G401 (cell line): ENCODE measurements at regions not wholly inside any gene's neighbourhood (a gene's known extent, or its start where the extent isn't known, plus 50 kb on each side); places are given as distances from the start of the nearest gene placed in this dataset.
"Not testable (repeated sequence)": the region's sequence is repeated elsewhere in the genome, so short reads cannot be mapped to it uniquely, and the experiment has no call there.

ENCODE experiments used
- DNase-seq: peaks from one replicate; pipeline ENCODE4 v3.0.0-alpha.2; 2015; ENCODE audit warnings: low spot score
- in situ Hi-C: cut with HindIII; loops from 2 replicates; pipeline ENCODE4 v1.10.0; 2016; ENCODE audit warnings: low sequenced_read_pairs, mixed read lengths

DNA sequence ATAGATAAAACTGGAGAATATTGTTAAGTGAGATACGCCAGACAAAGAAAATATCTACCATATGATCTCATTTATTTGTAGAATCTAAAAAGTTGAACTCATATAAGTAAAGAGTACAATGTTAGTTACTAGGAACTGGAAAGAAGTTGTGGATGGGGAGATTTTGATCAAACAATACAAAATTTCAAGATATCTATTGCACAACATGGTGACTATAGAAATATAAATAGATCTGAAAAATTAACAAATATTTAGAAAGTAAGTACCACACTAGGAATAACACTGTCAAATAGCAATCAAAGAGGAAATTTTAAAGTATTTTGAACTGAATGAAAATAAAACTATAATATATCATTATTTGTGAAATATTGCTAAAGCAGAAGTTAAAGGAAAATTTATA, 437.2 kb downstream of the AASDHPPT start:
- no peak for DNase-seq
- in situ Hi-C loops: no loop called here

- in situ Hi-C loops: no loop called here
Observed at GRCh38 chr11:106517426-106517825, 440.0 kb downstream of the AASDHPPT start.

GRCh38 chr11:106520146-106520912, 442.9 kb downstream of the AASDHPPT start:
- in situ Hi-C loops: no loop called here

More at GRCh38 chr11:106517426-106517825, 440.0 kb downstream of the AASDHPPT start:
- no peak for DNase-seq

GRCh38 chr11:106520920-106521319, 443.5 kb downstream of the AASDHPPT start:
- DNase-seq: no peak
- in situ Hi-C loops: no loop called here

More at GRCh38 chr11:106520146-106520912, 442.9 kb downstream of the AASDHPPT start:
- DNase-seq: no peak

- DNase-seq: no peak
- in situ Hi-C loops: no loop called here
Observed at GRCh38 chr11:106523171-106523570, 445.7 kb downstream of the AASDHPPT start.

DNA sequence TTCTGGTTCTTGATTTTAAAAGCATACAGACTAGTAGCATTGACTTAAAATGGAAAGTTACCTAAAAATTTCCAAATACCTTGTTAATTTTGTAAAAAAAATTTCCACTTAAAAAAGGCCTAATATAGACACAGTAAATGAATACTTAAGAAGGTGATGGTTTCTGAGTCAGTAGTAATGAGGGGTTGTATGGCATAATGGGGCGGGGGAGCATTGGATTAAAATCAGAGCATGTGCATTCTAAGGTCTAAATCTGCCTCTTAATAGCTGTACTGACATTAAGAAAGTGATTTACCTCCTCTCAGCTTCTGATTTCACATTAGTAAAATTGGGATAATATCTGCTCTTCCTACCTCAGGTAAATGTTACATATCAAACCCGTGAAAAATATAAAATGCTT, 446.5 kb downstream of the AASDHPPT start:
- DNase-seq: no peak
- in situ Hi-C loops: no loop called here

DNA sequence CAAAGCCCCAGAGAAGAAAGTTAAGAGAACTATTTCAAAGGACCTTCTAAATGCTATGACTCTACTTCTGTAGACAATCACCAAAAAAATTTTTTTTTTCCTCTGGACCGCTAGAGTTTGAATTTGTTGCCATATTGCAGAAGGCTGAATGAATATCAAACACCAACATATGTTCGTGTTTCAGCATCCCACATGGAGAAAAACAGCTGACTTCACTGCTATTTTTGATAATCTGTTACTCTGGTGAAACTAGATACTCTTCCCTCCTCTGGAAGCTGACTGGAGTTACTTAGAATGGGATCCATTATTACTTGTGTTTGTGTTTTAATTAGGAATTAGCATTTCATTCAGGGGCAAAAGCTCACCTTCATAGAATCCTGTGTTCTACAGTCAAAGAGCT, 447.0 kb downstream of the AASDHPPT start:
- in situ Hi-C loops: no loop called here
- DNase-seq: peak; percentile 23

DNA sequence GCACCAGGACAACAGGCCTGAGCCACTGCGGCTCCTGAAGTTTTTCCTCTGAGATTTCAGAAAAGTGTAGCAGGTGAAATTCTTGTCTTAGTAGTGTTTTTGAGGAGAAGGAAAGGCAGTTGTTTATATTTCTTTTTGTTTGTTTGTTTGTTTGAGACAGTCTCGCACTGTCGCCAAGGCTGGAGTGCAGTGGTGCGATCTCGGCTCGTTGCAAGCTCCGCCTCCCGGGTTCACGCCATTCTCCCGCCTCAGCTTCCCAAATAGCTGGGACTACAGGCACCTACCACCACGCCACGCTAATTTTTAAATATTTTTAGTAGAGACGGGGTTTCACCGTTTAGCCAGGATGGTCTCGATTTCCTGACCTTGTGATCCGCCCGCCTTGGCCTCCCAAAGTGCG, 454.2 kb downstream of the AASDHPPT start:
- in situ Hi-C loops, DNase-seq: not testable (repeated sequence)

DNA sequence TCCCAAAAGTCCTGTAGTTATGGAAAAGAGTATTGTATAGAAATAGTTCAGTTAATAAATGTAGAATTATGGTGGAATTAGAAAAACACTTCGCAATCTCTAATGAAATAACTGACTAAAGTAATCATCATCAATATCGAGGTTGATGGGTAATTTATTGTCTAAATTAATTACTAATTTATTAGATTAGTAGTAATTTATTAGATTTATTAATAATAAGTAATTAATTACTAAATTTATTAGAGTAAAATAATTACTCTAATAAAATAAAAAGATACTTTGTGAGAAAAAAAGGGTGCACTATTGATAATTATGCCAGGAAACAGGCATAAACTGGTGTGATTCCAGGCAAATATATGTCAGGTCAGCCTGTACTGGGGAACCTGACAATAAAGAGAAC, 455.6 kb downstream of the AASDHPPT start:
- DNase-seq: no peak
- in situ Hi-C loops: no loop called here

GRCh38 chr11:106540001-106540400, 462.5 kb downstream of the AASDHPPT start:
- DNase-seq: no peak
- in situ Hi-C loops: no loop called here

GRCh38 chr11:106548406-106548805, 469.9 kb downstream of the GUCY1A2 start:
- in situ Hi-C loops: no loop called here
- no peak for DNase-seq

DNA sequence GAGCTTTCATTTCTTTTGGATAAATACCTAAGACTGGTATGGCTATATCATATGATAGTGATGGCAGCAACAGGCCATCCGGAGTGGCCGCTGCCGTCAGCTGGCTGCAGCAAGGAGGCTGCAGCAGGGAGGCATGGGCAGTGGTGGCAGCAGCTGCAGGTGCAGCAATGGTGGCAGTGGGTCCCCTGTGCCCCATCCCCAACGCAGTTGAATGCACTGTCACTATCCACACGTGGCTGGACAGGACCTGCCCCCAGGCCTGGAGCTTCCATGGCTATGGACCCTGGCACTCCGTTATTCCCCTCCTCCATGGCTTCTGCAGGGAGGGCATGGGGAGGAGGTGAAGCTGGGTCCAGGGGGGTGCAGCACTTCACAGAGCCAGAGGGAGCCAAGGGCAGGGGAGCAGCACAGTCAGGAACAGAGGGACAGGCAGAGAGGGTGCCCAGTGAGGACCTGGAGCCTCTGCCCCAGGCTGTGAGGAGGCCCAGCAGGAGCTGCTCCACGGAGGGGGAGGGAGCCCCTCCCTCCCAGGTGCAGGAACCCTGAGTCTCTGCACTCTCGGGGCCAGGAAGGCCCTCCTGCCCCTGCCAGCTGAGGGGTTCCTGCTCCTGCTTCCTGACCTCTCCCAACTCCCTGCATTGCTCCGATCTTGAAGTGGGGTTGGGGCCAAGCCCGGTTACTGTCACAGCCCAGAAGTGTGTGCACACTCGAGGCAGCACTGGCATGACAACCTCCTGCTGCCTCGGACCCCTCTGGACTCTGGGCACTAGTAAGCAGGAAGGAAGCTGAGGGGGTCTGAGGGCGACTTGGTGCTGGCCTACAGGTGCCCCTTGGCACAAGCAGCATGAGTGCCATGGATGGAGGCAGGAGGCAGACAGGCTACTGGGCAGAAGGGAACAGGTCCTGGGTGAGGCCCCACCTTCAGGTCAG, 466.3 kb downstream of the GUCY1A2 start:
- in situ Hi-C loops: no loop called here

DNA sequence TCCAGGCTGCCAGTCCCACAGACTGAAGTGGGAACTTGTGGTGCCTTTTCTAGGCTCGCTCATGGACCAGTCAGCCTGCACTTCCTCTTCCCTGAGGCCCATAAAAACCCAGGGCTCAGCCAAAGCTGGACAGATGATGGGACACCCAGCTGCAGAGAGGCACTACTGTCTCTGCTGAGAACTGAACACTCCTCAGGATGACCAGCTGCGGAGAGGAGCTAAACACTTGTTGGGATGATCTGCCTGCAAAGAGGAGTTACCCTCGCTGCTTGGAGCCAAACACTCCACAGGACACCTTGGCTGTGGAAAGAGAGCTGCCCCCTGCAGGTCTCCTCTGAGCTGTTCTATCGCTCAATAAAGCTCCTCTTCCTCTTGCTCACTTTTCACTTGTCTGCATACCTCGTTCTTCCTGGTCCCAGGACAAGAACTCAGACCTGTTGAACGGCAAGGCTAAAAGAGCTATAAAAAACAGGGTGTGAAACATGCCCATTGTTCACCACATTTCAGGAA, 465.5 kb downstream of the GUCY1A2 start:
- no peak for DNase-seq
- in situ Hi-C loops: no loop called here

More for the DNA sequence above, 466.3 kb downstream of the GUCY1A2 start:
- no peak for DNase-seq

DNA sequence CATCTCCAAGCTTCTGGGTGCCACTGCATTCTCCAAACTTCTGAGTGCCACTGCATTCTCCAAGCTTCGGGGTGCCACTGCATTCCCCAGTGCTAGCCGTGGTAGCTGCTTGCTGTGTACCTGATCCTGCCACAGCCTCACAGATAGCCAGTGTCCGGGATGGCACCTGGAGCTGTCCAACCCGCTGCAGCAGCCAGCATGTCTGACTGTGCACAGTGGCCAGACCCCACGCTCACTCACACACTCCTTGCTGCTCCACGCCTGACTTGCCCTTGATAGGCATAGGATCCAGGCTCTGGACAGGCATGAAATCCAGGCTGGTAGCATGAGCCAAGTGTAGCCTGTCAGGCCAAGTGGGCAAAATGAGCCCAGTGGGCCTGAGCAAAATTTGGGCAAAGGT, 465.0 kb downstream of the GUCY1A2 start:
- in situ Hi-C loops: no loop called here
- no peak for DNase-seq

DNA sequence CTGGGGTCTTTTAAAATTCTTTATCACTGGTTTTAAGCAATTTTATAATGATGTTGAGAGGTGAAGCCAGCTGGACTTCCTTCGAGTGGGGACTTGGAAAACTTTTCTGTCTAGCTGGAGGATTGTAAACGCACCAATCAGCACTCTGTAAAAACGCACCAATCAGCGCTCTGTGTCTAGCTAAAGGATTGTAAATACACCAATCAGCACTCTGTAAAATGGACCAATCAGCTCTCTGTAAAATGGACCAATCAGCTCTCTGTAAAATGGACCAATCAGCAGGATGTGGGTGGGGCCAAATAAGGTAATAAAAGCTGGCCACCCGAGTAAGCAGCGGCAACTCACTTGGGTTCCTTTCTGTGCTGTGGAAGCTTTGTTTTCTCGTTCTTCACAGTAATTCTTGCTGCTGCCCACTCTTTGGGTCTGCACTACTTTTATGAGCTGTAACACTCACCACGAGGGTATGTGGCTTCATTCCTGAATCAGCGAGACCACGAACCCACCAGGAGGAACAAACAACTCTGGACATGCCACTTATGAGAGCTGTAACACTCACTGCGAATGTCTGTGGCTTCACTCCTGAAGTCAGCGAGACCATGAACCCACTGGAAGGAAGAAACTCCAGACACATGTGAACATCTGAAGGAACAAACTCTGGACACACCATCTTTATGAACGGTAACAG, 462.6 kb downstream of the GUCY1A2 start:
- in situ Hi-C loops, DNase-seq: not testable (repeated sequence)

DNA sequence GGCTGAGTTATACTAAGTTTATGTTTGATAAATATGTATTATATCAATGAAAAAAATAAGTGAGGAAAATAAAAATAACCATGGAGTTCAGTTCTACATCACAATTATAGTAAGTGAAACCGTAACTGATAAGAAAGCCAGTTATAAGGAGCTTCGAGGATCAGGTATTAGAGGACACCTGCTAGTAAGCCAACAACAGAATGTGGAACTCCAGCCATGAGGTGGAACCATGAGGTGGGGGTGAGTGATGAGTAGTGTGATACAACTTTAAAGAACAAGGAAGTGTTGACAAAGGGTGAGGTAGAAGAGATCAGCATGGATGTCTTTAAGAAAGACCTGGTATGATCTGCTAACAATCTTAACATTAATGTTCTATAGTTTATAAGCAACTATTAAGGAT, 452.9 kb downstream of the GUCY1A2 start:
- DNase-seq: no peak
- in situ Hi-C loops: no loop called here

- in situ Hi-C loops: no loop called here
- no peak for DNase-seq
Observed at GRCh38 chr11:106568632-106569031, 449.6 kb downstream of the GUCY1A2 start.

DNA sequence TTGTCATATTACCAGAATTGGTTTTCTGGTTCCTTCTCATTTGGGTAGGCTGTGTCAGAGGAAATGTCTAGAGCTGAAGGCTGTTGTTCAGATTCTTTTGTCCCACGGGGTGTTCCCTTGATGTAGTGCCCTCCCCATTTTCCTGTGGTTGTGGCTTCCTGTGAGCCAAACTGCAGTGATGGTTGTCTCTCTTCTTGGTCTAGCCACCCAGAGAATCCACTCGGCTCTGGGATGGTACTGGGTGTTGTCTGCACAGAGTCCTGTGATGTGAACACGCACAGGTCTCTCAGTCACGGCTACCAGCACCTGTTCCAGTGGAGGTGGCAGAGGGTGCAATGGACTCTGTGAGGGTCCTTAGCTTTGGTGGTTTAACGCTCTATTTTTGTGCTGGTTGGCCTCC, 440.9 kb downstream of the GUCY1A2 start:
- in situ Hi-C loops, DNase-seq: not testable (repeated sequence)

DNA sequence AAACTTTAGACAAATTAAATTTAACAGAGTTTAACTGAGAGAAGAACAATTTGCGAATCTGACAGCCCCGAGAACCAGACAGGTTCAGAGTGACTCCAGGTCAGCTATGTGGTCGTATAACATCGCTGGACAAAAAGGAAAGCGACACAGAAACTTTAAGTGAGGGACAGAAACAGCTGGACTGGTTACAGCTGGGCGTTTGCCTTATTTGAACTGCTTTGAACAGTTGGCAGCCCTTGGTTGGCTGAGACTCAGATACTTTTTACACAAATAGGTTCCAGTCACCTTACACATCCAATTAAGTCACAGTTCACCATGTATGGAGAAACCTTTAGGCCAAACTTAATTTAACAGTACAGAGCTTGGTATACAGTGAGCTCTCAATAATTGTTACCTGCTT, 436.9 kb downstream of the GUCY1A2 start:
- no peak for DNase-seq
- in situ Hi-C loops: no loop called here
